ENCODE measurements at regions not wholly inside any gene's neighbourhood (a gene's known extent, or its start where the extent isn't known, plus 50 kb on each side); places are given as distances from the start of the nearest gene placed in this dataset.

- TF ChIP-seq CTCF (IDR thresholded peaks at IDR 0.05; ENCODE audit: insufficient read depth, low read depth, low read length), result no peak
- TF ChIP-seq EZH2 (IDR thresholded peaks at IDR 0.05; ENCODE audit: insufficient read depth, low read length), result no peak
Observed at GRCh38 chr5:104913841-104914281, 1351.3 kb upstream of the NUDT12 start.

Measured in astrocyte (in vitro differentiated cells and primary cell).